Loucy (cell line): ENCODE measurements at regions not wholly inside any gene's neighbourhood (a gene's known extent, or its start where the extent isn't known, plus 50 kb on each side); places are given as distances from the start of the nearest gene placed in this dataset.

ENCODE experiments used
- H2AFZ ChIP-seq: fragments of 200-600 bp; sonication (generic); 2 replicates; pipeline ENCODE4 v1.6.0; 2016; ENCODE audit warnings: antibody characterized with exemption, mild to moderate bottlenecking, low read length, moderate library complexity
- H3F3A ChIP-seq: fragments of 200-600 bp; 2 replicates; pipeline ENCODE4 v1.6.0; 2016; ENCODE audit warnings: antibody characterized with exemption, low read depth, mild to moderate bottlenecking
- H3K27me3 ChIP-seq: fragments of 200-600 bp; sonication (generic); 2 replicates; pipeline ENCODE4 v1.6.1; 2014; ENCODE audit warnings: low read length, mild to moderate bottlenecking; ENCODE audit not compliant: insufficient read depth, poor library complexity, severe bottlenecking
- H3K36me3 ChIP-seq: fragments of 200-600 bp; sonication (generic); 2 replicates; pipeline ENCODE4 v1.6.1; 2016; ENCODE audit warnings: low read length; ENCODE audit not compliant: insufficient read depth
- H3K4me1 ChIP-seq: fragments of 200-600 bp; sonication (generic); 2 replicates; pipeline ENCODE4 v1.5.1; 2014; ENCODE audit warnings: low read length, mild to moderate bottlenecking; ENCODE audit not compliant: insufficient read depth, poor library complexity, severe bottlenecking
- H3K4me2 ChIP-seq: fragments of 200-600 bp; sonication (generic); 2 replicates; pipeline ENCODE4 v1.6.0; 2014; ENCODE audit warnings: antibody characterized with exemption, low read length, low read depth, mild to moderate bottlenecking; ENCODE audit not compliant: poor library complexity, severe bottlenecking
- H3K4me3 ChIP-seq: fragments of 200-600 bp; sonication (generic); 2 replicates; pipeline ENCODE4 v1.5.1; 2014; ENCODE audit warnings: low read length, mild to moderate bottlenecking, mixed read lengths; ENCODE audit not compliant: poor library complexity, severe bottlenecking
- H3K79me2 ChIP-seq: fragments of 200-600 bp; sonication (generic); 2 replicates; pipeline ENCODE4 v1.6.1; 2014; ENCODE audit warnings: low read length; ENCODE audit not compliant: insufficient read depth
- H3K9ac ChIP-seq: fragments of 200-600 bp; sonication (generic); 2 replicates; pipeline ENCODE4 v1.6.0; 2014; ENCODE audit warnings: mild to moderate bottlenecking, low read depth, low read length, moderate library complexity; ENCODE audit not compliant: poor library complexity, severe bottlenecking
- H3K9me2 ChIP-seq: fragments of 200-600 bp; sonication (generic); replicated peaks from 2 replicates; pipeline ENCODE4 v1.6.1; 2016; ENCODE audit warnings: low read depth, low read length, mixed read lengths
- H3K9me3 ChIP-seq: fragments of 200-600 bp; sonication (generic); 2 replicates; pipeline ENCODE4 v1.6.1; 2014; ENCODE audit warnings: mild to moderate bottlenecking, antibody characterized with exemption, low read length, low read depth; ENCODE audit not compliant: insufficient read depth
- H4K20me1 ChIP-seq: fragments of 200-600 bp; sonication (generic); 2 replicates; pipeline ENCODE4 v1.6.0; 2014; ENCODE audit warnings: antibody characterized with exemption, low read length, mild to moderate bottlenecking; ENCODE audit not compliant: insufficient read depth, poor library complexity, severe bottlenecking
- EZH2phosphoT487 ChIP-seq: fragments of 200-600 bp; IDR thresholded peaks from 2 replicates; pipeline ENCODE4 v1.6.1; 2018; ENCODE audit warnings: antibody characterized with exemption, mild to moderate bottlenecking, moderate library complexity, borderline replicate concordance
- TF ChIP-seq, protein P1 (sequence below): fragments of 200-600 bp; sonication (generic); conservative IDR thresholded peaks from 2 replicates; pipeline ENCODE4 v1.5.1; 2014; ENCODE audit warnings: mild to moderate bottlenecking, antibody characterized with exemption, low read length

DNA sequence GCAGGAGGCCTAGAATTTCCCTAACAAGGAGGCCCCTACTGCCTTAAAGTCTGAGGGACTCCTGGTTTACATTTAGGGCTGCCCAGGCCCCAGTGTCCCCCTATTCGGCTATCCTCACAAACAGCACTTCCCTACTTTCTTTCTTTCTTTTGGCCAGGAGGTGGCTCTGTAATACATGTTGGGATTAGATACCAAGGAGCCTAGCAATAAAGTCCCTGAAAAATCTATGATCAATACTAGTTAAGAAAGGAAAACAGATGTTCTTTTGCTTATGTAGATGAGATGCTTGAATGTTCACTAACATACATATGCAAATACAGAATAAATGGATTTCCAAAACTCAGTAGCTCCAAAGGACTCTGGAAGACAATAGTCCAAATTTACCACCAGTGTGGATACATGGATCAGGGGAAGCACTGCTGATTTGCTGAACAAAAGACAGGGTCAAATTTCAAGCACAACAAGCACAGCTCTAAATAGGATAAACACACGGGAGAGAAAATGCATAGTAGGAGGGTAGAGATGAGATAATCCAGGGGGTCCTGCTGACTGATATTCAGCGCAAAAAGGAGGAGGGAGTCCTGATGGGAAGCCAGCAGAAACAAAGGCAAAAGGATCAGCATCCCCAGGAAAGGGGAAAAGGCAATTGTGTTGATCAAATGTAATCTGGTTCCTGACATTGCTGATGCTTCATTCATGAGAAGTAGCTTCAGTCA is 240.0 kb downstream of the NUF2 start:
- Histone ChIP-seq H3K9me3 (no peaks in the 10 kb centered on the region), H3K79me2 (no peaks in the 10 kb centered on the region), H3K4me2 (no peak overlapping the region), H3K36me3 (no peaks in the 10 kb centered on the region), H3K9me2 (no peaks in the 10 kb centered on the region), H3K4me3 (no peak overlapping the region), H4K20me1 (no peaks in the 10 kb centered on the region), H3K9ac (no peak overlapping the region), H3K4me1 (no peaks in the 10 kb centered on the region), H2AFZ (no peak overlapping the region), H3K27me3 (no peaks in the 10 kb centered on the region), H3F3A (no peaks in the 10 kb centered on the region)
- TF ChIP-seq, protein P1, sequence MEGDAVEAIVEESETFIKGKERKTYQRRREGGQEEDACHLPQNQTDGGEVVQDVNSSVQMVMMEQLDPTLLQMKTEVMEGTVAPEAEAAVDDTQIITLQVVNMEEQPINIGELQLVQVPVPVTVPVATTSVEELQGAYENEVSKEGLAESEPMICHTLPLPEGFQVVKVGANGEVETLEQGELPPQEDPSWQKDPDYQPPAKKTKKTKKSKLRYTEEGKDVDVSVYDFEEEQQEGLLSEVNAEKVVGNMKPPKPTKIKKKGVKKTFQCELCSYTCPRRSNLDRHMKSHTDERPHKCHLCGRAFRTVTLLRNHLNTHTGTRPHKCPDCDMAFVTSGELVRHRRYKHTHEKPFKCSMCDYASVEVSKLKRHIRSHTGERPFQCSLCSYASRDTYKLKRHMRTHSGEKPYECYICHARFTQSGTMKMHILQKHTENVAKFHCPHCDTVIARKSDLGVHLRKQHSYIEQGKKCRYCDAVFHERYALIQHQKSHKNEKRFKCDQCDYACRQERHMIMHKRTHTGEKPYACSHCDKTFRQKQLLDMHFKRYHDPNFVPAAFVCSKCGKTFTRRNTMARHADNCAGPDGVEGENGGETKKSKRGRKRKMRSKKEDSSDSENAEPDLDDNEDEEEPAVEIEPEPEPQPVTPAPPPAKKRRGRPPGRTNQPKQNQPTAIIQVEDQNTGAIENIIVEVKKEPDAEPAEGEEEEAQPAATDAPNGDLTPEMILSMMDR = peak; percentile 64
- TF ChIP-seq EZH2phosphoT487 = no peak

DNA sequence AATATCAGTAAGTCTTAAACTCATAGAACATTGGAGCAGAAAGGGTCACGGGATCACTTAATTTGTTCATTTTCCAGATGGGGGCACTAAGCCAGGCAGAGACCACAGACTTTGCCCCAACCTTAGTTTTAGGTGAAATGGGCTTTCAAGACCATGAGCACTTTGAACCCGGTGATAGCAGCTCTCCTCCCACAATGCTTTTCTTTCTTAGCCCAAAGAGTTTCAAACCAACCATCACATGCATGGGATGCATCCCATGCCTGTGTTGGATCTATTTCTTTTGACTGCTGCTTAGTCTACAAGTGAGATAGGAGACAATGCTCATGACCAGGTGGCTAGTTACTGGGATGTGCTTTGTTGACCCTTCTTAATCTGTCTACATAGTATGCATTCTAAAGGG is 240.6 kb downstream of the NUF2 start:
- no peaks in the 10 kb centered on the region for H3F3A ChIP-seq
- no peaks in the 10 kb centered on the region for H3K79me2 ChIP-seq
- H3K36me3 ChIP-seq = no peaks in the 10 kb centered on the region
- no peaks in the 10 kb centered on the region for H3K9me2 ChIP-seq
- no peak overlapping the region for H2AFZ ChIP-seq
- no peaks in the 10 kb centered on the region for H3K4me1 ChIP-seq
- H3K9me3 ChIP-seq = no peaks in the 10 kb centered on the region
- H4K20me1 ChIP-seq = no peaks in the 10 kb centered on the region
- H3K27me3 ChIP-seq = no peaks in the 10 kb centered on the region
- TF ChIP-seq, protein P1 = no peak
- TF ChIP-seq EZH2phosphoT487 = no peak
- H3K4me3 ChIP-seq = no peak overlapping the region
- H3K9ac ChIP-seq = no peak overlapping the region
- no peak overlapping the region for H3K4me2 ChIP-seq

DNA sequence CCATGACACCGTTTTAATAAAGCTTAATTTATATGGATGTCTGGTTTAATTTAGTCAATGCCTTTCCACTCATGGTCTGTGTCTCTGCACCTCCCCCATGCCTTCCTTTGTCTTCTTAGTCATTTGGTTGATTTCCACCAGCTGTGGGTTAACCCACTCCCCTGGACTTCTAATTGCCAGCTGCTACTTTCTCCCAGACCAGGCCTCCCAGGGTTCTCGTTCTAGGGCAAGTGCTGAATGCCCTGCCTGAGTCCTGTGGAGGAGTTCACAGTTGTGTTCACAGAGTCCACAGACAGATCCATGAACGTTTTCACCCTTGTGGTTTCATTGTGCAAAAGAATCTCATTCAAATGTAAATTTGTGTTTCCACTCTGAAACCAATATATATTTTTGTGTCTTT is 243.4 kb downstream of the NUF2 start:
- TF ChIP-seq, protein P1 = no peak
- TF ChIP-seq EZH2phosphoT487 = no peak
- Histone ChIP-seq H3K4me1 (no peaks in the 10 kb centered on the region), H3K9me2 (no peaks in the 10 kb centered on the region), H4K20me1 (no peaks in the 10 kb centered on the region), H3K9ac (no peak overlapping the region), H3K27me3 (no peaks in the 10 kb centered on the region), H3K9me3 (no peaks in the 10 kb centered on the region), H2AFZ (peak overlapping the region; percentile 18; the same call in 1 of the 2 replicates), H3K4me2 (no peak overlapping the region), H3K36me3 (no peaks in the 10 kb centered on the region), H3F3A (no peaks in the 10 kb centered on the region), H3K4me3 (no peak overlapping the region), H3K79me2 (no peaks in the 10 kb centered on the region)
